Activated CD4-positive, alpha-beta T cell treated with anti-CD3 and anti-CD28 coated beads, Interleukin-2, amount 50 U/mL, for 48 hours (primary cell): ENCODE measurements at regions not wholly inside any gene's neighbourhood (a gene's known extent, or its start where the extent isn't known, plus 50 kb on each side); places are given as distances from the start of the nearest gene placed in this dataset.
"Not testable (repeated sequence)": the region's sequence is repeated elsewhere in the genome, so short reads cannot be mapped to it uniquely, and the experiment has no call there.

Experiments used
- DNase-seq, 2 experiments: peaks; one replicate each; pipeline ENCODE4 v3.0.0-alpha.2; 2020

DNA sequence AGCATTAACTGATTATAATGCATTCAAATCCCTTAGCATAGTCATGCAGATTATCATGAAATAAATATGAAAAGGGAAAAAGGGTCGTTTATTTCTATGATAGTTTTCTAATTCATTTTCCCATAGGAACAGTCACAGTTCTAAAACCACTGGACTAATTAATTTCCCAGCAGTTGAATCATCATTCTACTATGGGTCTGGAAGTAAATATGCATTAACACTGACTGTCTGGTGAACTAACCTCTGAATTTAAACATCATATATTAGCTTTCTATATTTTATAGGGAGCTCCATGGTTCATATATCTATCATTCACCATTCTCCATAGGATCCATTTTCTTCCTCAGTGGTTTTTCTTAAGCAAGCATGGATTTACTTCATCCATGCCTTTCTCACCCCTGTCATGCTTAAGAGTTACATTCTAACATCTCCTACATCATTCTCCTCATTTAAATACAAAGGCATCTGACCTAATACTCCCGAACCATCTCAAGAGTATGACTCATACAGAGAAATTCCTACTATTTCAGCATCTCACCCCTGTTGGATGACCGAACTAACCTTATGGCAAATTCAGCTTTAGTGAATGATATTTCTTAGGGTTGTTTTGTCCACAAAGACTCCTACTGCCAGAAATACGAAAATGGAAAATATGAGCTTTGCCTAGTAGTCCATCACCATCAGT is 198.7 kb upstream of the ADAMTS3 start:
- DNase-seq = no peak

DNA sequence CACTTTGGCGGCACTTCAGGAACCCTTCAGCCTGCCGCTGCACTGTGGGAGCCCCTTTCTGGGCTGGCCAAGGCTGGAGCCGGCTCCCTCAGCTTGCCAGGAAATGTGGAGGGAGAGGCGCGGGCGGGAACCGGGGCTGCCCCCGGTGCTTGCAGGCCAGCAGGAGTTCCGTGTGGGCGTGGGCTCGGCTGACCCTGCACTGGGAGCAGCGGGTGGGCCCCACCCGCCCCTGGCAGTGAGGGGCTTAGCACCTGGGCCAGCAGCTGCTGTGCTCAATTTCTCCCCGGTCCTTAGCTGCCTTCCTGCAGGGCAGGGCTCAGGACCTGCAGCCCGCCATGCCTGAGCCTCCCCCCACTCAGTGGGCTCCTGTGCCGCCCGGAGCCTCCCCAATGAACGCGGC is 196.8 kb upstream of the ADAMTS3 start:
- DNase-seq = not testable (repeated sequence)

DNA sequence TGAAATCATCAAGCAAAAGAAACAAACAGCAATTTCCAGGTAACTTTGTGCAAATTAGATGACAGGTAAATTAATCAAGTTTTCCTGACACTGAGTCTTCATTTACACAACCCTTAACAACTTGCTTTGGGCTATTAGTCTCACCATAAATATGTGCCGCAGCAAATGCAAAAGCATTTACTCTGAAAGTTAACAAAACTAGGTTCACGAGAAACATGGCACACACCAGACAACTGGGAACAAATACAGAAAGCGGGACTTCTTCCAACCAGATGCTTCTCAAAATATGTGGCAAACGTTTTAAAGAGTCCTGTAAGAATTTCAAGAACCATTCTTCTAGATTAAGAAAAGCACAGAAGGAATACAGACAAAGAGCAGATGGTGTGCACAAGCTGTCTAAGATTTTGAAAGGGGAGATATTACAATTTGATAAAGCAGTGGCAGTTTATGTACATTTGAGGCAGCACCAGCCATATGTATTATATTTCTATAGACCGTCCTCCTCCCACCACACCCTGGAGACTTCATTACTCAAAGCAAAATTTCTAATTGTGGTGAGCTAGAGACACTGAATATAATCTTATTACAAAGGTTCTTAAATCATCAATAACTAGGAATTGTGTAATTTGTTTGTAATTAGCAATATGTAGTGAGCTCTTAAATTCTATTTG is 192.5 kb upstream of the ADAMTS3 start:
- no peak for DNase-seq

DNA sequence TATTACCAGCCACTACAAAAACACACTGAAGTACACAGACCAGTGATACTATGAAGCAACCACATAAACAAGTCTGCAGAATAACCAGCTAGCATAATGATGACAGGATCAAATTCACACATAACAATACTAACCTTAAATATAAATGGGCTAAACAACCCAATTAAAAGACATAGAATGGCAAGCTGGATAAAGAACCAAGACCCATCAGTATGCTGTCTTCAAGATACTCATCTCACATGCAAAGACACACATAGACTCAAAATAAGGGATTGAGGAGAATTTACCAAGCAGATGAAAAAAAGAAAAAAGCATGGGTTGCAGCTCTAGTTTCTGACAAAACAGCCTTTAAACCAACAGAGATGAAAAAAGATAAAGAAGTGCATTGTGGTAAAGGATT is 184.4 kb upstream of the ADAMTS3 start:
- not testable (repeated sequence) for DNase-seq

DNA sequence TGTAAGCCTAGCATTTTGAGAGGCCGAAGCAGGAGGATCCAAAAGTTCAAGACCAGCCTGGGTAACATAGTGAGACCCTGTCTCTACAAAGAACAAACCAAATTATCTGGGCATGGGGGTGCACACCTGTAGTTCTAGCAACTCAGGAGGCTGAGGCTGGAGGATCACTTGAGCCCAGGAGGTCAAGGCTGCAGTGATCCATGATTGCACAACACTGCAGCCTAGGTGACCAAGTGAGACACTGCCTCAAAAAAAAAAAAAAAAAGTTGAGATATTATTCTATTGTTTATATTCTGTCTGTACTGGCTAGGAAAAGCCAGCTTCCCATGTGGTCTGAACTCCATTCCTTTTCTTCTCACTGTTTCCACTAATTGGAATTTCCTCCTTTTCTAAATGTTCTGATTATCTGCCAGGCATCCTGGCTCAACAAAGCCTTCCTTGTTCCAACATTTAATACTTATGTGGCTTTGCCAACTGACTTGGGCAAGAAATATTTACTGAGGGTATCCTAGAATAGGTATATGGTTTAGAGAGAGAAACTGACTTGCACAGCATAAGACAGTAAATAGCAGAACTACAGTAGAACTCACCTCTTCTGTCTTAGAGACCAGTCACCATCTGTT is 175.2 kb upstream of the ADAMTS3 start:
- no peak for DNase-seq

DNA sequence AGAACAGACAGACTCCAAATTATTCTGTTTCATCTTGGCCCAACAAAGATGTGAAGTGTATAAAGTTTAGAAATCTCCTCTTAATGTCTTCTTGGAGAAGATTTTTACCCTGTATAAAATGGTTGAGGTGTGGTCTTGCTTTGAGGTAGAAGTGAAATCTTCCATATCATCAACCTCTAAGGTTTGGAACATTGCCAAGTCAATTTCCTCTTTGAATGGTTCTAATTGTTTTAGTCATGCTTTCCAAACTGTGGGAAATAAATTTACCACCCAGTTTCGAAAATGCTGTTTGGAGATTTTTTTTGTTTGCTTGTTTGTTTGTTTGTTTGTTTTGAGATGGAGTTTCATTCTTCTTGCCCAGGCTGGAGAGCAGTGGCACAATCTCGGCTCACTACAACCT is 174.1 kb upstream of the ADAMTS3 start:
- no peak for DNase-seq

DNA sequence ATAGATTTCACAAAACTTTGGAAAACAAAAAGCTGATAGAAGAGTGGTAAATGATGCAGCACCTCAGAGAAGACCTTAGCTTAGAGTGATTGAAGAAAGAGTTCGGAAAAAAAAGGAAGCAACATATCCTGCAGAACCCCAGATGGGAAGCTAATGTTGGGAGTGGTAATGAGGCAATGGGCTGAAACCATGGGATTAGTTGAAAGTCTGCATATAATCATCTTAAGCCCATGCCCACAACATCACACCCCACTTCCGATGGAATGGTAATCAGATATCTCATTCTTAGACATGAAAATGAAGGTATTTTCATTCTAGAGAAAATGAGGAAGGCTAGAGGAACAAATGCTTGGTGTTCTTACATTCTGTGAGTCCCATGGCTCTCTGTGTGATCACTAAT is 146.3 kb upstream of the ADAMTS3 start:
- no peak for DNase-seq

DNA sequence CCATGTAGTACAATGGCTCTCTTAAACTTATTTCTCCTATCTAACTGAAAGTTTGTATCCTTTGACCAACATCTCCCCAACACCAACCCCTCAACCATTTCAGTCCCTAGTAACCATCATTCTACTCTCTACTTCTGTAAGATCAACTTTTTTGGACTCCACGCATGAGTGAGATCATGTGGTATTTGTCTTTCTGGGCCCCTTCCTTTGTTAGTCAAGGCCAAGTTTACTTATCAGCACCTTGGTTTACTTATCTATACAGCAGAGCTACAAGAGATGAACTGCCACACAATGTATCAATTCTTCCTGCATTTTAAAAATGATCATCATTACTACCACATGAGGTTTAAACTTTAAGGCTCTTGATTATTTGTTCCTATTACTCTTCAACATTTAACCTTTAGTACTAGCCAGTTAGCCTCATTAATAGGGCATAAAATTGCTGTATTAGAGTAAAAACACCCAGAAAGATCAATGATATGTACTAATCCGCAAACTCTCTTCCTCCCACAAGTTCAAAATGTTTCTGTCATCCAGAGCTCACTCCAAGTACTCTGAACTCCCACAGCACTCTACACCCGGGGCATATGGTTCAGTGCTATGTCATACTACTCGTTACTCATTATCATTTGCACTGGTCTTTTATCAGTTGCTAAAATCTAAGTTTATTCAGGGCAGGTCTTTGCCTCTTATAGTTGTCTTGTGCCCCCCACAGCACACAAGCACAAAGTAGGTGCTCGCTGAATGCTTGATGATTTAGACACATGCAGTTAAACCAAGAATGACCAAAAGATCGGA is 145.7 kb upstream of the ADAMTS3 start:
- no peak for DNase-seq

DNA sequence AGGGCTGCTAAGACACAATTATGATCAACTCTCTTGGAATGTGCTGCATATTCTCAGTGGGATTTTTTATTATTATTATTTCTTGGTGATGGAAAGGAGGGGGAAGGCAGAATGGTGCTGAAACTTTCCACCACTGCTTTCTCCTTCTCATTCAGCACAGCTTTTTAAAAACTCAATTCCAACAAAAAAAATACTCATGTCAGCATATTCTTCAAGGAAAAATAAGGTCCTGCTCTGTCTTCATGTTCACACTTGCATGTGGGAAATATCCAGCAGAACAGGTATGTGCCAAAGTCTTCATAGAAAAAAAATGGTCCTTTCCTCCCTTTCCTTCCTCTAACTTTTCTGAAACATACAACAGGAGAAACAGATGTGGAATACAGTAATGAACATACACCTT is 144.0 kb upstream of the ADAMTS3 start:
- DNase-seq = no peak

DNA sequence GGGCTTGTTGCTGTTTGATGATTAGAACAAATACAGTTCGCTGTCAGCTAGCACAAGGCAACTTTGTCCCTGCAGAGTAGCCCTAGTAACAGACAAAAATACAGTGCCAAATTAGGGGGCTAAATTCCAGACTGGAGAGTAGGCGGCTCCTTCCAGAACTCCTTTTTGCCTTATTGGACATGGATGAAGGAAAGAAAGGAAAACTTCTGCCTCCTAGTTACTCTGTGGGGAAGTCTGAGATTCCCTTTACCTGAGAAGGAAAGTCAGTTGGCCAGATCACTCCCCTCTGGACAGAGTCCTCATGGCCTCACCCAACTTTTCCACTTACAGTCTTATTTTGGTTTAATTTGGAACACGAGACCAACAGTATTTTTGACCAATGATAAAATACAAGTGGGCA is 140.5 kb upstream of the ADAMTS3 start:
- no peak for DNase-seq

DNA sequence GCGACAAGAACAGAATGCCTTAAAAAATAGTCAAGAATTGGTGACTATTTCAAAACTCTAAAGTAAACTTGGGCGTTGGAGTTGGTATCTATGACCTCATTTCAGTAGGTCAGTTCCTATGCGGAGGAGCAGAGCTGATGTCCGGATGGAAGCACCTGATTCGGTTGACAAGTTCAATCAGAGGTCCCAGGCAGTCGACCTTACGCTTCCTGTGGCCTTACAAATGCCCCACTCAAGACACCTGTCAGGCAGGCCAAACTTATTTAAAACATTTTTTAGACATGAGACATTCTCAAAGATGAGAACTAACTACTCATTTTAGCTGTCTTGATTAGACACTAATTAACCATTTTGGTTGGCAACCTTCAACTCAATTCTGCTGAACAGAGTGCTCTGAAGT is 137.7 kb upstream of the ADAMTS3 start:
- no peak for DNase-seq

DNA sequence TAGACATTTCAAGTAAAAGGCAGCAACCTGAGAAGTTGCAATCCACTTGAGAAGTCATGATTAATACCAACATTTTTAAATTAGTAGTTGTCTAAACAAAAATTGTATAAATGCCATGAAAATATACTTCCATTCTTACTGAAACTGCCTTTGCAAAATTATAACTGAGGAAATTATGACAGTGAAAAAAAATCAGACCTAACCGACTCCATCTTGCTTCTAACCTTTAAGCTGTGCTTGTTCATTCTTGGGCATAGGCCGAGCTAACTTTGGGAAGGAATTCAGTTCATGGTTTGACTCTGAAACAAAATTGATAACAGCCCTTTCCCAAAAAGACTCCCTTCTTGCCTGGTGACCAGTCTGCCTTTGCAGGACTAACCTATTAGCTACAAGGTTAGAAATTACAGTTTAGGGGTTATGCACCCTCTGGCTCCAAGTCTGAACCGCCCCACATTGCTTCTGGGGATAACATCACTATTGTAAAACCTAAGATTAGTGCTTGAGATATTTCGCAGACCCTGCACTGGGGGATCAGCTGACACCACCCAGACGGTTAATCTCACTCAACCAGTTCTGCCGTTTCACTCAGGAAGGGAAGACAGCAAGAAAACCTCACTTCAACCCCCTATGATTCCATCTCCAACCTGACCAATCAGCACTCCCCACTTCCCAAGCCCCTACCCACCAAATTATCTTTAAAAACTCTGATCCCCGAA is 136.1 kb upstream of the ADAMTS3 start:
- DNase-seq = not testable (repeated sequence)

DNA sequence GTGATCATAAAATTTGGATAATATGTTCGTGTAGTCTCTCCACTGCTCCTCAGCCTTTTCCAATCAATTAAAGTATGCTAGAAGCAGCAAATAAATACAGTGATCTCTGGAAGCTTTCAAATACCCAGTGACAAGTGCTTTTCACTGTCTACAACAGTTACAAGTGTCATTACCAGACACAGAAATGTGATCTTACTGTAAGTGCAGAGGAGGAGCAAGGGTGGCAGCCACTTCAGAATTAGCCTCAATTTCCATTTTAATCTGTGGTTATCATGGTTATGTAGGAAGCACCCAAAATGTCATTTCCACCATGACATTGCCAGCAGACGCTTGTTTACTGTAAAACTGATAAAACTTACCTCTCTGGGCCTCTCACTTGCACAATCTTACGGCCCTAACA is 133.9 kb upstream of the ADAMTS3 start:
- DNase-seq = no peak

DNA sequence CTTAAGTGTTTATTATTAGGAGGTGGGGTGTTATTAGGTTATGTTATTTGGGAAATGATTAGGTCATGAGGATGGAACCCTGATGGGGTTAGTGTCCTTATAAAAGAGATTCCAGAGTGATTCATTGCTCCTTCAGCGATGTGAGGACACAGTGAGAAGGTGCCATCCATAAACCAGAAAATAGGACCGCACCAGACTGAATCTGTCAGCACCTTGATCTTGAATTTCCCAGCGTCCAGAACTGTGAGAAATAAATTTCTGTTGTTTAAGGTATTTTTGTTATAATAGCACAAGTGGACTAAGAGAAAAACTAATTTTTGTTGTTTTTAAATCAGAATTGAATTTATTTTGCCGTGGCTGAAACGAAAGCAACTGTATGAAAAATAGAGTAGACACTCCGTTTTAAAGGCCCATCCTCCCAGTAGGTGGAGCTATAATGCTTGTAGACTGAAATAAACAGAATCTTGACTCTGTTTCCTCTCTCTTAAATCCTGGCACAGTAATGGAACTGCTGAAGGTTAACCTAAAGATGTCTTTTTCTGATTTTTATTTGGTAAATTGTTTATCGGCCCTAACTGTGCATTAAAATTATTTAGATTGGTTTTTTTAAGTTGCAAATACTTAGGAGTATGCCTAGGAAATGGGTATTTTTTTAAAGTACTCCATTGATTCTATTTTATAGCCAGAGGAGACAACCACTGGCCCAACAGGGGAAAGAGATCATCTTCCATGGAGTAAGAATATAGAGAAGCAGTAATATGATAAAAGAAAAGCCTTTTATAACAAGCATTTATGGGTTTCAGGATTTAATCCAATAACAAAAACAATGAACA is 133.2 kb upstream of the ADAMTS3 start:
- peak in 1 of 2 experiments; percentile 22 for DNase-seq

DNA sequence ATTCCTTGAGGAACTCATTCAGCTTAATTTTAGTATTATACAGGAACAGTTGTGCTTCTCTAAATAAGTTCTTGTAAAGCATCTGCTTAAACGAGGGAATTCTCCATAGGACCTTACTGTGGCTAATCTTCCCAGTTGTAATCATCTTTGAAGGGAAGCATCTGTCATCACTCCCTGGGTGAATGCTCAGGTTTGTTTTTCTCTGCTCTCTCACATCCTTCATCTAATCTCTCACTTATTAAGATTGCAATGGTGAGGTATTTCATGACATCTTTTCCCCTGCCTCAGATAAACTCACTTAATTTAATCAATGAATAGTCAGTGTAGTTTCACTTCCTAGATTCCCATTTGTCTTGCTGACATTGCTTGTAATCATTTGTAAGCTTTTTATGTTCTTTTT is 121.8 kb upstream of the ADAMTS3 start:
- DNase-seq = no peak

DNA sequence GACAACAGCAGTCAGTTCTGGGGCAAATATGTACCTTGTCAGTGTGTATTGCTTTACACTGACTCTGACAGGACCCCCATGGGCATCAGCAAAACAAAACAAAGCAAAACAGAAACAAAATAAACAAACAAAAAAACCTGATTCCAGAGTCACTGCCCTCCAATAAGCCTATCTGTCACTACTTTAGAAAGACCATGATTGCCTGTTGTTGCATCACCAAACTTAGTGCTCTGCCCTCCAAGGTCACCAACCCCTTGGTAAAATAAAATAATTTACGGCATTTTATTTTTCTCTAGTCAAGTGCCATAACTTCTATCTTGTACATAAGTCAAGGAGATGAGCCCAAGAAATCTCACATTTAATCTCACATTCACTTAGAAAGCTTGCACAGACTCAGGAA is 120.9 kb upstream of the ADAMTS3 start:
- no peak for DNase-seq

DNA sequence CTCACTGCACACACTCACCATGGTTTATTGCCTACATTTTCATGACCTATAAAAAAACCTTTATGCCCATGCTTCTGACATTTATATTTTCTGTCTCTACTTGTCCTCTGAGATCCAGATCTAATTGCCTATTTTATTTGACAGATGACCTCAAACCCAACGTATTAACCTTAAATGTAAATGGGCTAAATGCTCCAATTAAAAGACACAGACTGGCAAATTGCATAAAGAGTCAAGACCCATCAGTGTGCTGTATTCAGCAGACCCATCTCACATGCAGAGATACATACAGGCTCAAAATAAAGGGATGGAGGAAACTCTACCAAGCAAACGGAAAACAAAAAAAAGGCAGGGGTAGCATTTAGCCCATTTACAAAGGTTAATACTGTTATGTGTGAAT is 117.4 kb upstream of the ADAMTS3 start:
- not testable (repeated sequence) for DNase-seq

DNA sequence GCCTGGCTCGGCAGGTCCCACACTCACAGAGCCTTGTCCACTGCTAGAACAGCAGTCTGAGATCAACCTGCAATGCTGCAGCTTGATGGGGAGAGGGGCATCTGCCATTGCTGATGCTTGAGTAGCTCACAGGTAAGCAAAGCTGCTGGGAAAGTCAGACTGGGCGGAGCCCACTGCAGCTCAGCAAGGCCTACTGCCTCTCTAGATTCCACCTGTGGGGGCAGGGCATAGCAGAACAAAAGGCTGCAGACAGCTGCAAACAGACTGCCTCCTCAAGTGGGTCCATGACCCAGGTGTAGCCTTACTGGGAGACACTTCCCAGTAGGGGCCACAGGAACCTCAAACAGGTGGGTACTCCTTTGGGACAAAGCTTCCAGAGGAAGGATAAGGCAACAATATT is 110.6 kb upstream of the ADAMTS3 start:
- no peak for DNase-seq

DNA sequence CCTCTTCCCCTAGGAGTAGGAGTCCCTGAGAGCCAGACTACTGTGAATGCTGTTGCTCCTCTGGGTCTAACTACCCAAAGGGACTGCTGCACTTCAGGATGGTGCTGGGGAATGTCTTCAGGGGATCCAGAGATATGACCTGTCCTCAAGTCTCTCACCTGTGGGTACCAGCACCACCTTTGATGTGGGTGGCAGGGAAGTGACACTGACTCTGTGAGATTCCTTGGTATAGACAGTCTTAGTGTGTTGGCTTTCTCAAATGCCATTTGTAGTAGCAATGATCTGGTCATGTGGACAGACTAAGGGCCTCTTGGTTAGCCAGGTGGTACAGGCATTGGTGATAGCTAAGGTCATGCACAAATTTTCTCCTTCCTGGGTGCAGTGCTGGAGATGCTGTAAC is 108.9 kb upstream of the ADAMTS3 start:
- DNase-seq = no peak

DNA sequence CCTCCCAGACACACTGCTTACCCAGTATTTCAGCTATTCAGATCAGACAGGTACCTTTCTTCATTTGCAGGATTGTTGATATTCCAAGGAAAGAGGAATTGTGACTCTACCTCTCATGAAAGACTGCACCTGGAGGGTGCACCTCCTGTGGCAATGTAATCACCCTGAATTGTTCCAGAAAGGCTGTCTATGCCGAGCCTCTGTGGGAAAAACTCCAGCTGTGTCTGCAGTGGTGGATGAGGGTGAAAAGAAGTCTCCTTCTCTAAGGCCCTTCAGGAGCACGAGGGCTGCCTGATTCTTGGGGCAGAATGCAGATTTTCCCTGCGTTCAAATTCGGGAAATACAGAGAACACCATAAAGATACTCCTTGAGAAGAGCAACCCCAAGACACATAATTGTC is 108.2 kb upstream of the ADAMTS3 start:
- DNase-seq = no peak

DNA sequence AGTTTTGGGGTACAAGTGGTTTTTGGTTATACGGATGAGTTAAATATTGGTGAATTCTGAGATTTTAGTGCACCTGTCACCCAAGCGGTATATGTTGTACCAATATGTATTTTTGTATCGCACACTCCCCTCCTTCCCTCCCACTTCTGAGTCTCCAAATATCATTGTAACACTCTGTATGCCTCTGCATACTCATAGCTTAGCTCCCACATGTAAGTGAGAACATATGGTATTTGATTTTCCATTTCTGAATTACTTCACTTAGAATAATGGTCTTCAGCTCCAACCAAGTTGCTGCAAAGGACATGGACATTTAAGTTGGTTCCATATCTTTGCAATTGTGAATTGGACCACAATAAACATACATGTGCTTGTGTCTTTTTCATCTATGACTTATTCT is 103.0 kb upstream of the ADAMTS3 start:
- no peak for DNase-seq

DNA sequence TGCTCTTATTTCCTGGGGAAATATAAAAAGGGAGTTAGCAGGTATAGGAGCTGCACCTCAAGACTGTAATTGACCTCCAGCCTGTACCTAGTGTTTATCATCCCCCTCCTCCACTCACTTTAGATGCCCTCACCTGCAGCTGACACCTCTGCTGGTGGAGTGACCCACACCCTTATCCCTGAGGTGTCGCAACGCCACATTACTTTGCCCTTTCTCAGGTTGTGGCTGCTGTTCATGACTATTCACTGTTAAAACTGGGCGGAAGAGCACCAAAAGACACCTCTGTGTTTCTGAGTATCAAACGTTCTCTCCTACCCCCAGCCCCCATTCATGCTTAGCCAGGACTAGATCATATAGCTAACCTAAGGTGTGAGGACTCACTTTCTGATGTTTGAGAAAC is 101.5 kb upstream of the ADAMTS3 start:
- no peak for DNase-seq
